GM23338 (cell line): ENCODE measurements at regions not wholly inside any gene's neighbourhood (a gene's known extent, or its start where the extent isn't known, plus 50 kb on each side); places are given as distances from the start of the nearest gene placed in this dataset.

ENCODE experiments used
- ATAC-seq: fragments of 200-7000 bp; cut with Tn5 transposase; 3 replicates; pipeline ENCODE4 v1.9.1; 2020
- DNase-seq: peaks from one replicate; pipeline ENCODE4 v3.0.0-alpha.2; 2015; ENCODE audit warnings: low spot score
- H2AFZ ChIP-seq: fragments of 200-600 bp; sonication (generic); 2 replicates; pipeline ENCODE4 v1.8.0; 2016; ENCODE audit warnings: antibody characterized with exemption, mild to moderate bottlenecking, moderate library complexity
- H3F3A ChIP-seq: fragments of 200-600 bp; sonication (generic); replicated peaks from 2 replicates; pipeline ENCODE4 v1.8.0; 2017; ENCODE audit warnings: antibody characterized with exemption, mixed run types, low read depth
- H3K27ac ChIP-seq: fragments of 200-600 bp; sonication (generic); 2 replicates; pipeline ENCODE4 v1.6.1; 2016; ENCODE audit warnings: low read depth
- H3K27me3 ChIP-seq: fragments of 200-600 bp; sonication (generic); 2 replicates; pipeline ENCODE4 v1.8.0; 2016; ENCODE audit warnings: mild to moderate bottlenecking, mixed run types, moderate library complexity; ENCODE audit not compliant: insufficient read depth
- H3K36me3 ChIP-seq: fragments of 200-600 bp; sonication (generic); 2 replicates; pipeline ENCODE4 v1.8.0; 2016; ENCODE audit warnings: mild to moderate bottlenecking; ENCODE audit not compliant: insufficient read depth
- H3K4me1 ChIP-seq: fragments of 200-600 bp; sonication (generic); 2 replicates; pipeline ENCODE4 v1.8.0; 2016; ENCODE audit warnings: mild to moderate bottlenecking, moderate library complexity; ENCODE audit not compliant: insufficient read depth
- H3K4me2 ChIP-seq: fragments of 200-600 bp; sonication (generic); 2 replicates; pipeline ENCODE4 v1.7.1; 2017; ENCODE audit warnings: mixed run types
- H3K4me3 ChIP-seq: fragments of 200-600 bp; sonication (generic); 2 replicates; pipeline ENCODE4 v1.6.1; 2016; ENCODE audit warnings: mixed run types
- H3K79me2 ChIP-seq: fragments of 200-600 bp; sonication (generic); replicated peaks from 2 replicates; pipeline ENCODE4 v1.8.0; 2017; ENCODE audit warnings: mild to moderate bottlenecking; ENCODE audit not compliant: insufficient read depth
- H3K9me2 ChIP-seq: fragments of 200-600 bp; sonication (generic); 2 replicates; pipeline ENCODE4 v1.8.0; 2017; ENCODE audit not compliant: insufficient read depth
- H4K20me1 ChIP-seq: fragments of 200-600 bp; sonication (generic); replicated peaks from 2 replicates; pipeline ENCODE4 v1.8.0; 2017; ENCODE audit warnings: mild to moderate bottlenecking; ENCODE audit not compliant: insufficient read depth
- H3K27ac Mint-ChIP-seq: 2 replicates; pipeline ENCODE4 v1.8.0; 2020; ENCODE audit warnings: inconsistent platforms, mild to moderate bottlenecking, moderate library complexity, mixed read lengths
- H3K27me3 Mint-ChIP-seq: 3 replicates; pipeline ENCODE4 v1.8.0; 2022; ENCODE audit warnings: low read depth, mild to moderate bottlenecking, moderate library complexity, mixed read lengths, inconsistent platforms; ENCODE audit not compliant: insufficient read depth, poor library complexity
- H3K36me3 Mint-ChIP-seq: 3 replicates; pipeline ENCODE4 v1.8.0; 2021; ENCODE audit warnings: low read depth, mild to moderate bottlenecking, inconsistent platforms, moderate library complexity, mixed read lengths
- H3K4me1 Mint-ChIP-seq: 3 replicates; pipeline ENCODE4 v1.8.0; 2020; ENCODE audit warnings: mild to moderate bottlenecking, inconsistent platforms, mixed read lengths
- H3K4me3 Mint-ChIP-seq: 3 replicates; pipeline ENCODE4 v1.8.0; 2021; ENCODE audit warnings: moderate library complexity, mild to moderate bottlenecking, inconsistent platforms, mixed read lengths
- H3K9me3 Mint-ChIP-seq: 3 replicates; pipeline ENCODE4 v1.8.0; 2020; ENCODE audit warnings: moderate library complexity, mild to moderate bottlenecking, inconsistent platforms, mixed read lengths
- CREB1 ChIP-seq: fragments of 250-450 bp; sonication (Bioruptor Pico); IDR thresholded peaks from 2 replicates; pipeline ENCODE4 v1.5.0; 2020; ENCODE audit warnings: low read depth, mild to moderate bottlenecking, moderate library complexity
- CTCF ChIP-seq, 2 experiments: fragments of 200-600 bp in 1 of 2; sonication (generic) in 1 of 2; conservative IDR thresholded peaks; 2 replicates each; pipeline versions ENCODE4 v1.5.1 to v1.6.1; 2016 to 2017; ENCODE audit warnings: antibody characterized with exemption in 2 of 2, low read depth in 2 of 2, mild to moderate bottlenecking in 2 of 2, moderate library complexity in 1 of 2
- JUNB ChIP-seq: IDR thresholded peaks from one replicate; pipeline ENCODE4 v1.6.1; 2016; ENCODE audit warnings: antibody characterized with exemption; ENCODE audit not compliant: unreplicated experiment
- ZNF331 ChIP-seq: fragments of 250-450 bp; sonication (Bioruptor Pico); IDR thresholded peaks from 2 replicates; pipeline ENCODE4 v1.5.0; 2020; ENCODE audit warnings: low read depth, mild to moderate bottlenecking, moderate library complexity
- ZNF462 ChIP-seq: fragments of 250-450 bp; sonication (Bioruptor Pico); IDR thresholded peaks from 2 replicates; pipeline ENCODE4 v1.5.0; 2020; ENCODE audit warnings: mild to moderate bottlenecking, moderate library complexity

GRCh38 chr15:31259562-31260252 lies 66.9 kb upstream of the KLF13 start:
- no peaks in the 10 kb centered on the region for H3K4me1 Mint-ChIP-seq
- Histone ChIP-seq H3K9me2 (no peaks in the 10 kb centered on the region), H3K79me2 (no peaks in the 10 kb centered on the region), H3F3A (no peaks in the 10 kb centered on the region), H3K27ac (no peak overlapping the region), H4K20me1 (no peaks in the 10 kb centered on the region), H3K4me2 (no peak overlapping the region), H3K4me3 (no peak overlapping the region), H3K4me1 (no peaks in the 10 kb centered on the region), H3K36me3 (no peaks in the 10 kb centered on the region), H3K27me3 (no peaks in the 10 kb centered on the region), H2AFZ (no peak overlapping the region)
- no peak overlapping the region for H3K4me3 Mint-ChIP-seq
- H3K27ac Mint-ChIP-seq = no peak overlapping the region
- DNase-seq = no peak
- no peak for TF ChIP-seq ZNF462 (CRISPR knock-in tag)
- TF ChIP-seq CREB1 (CRISPR knock-in tag) = no peak
- TF ChIP-seq CTCF (conservative IDR thresholded peaks at IDR 0.05; ENCODE audit: low read depth in 2 of 2) = no peak
- no peak for TF ChIP-seq JUNB
- TF ChIP-seq ZNF331 (CRISPR knock-in tag) = no peak
- no peaks in the 10 kb centered on the region for H3K9me3 Mint-ChIP-seq
- no peaks in the 10 kb centered on the region for H3K36me3 Mint-ChIP-seq
- H3K27me3 Mint-ChIP-seq = peaks cover 10% of the 10 kb centered on the region
- ATAC-seq = no peak
